IMR-90 (cell line): ENCODE measurements at regions not wholly inside any gene's neighbourhood (a gene's known extent, or its start where the extent isn't known, plus 50 kb on each side); places are given as distances from the start of the nearest gene placed in this dataset.

Experiments
- ATAC-seq: fragments of 200-7000 bp; cut with Tn5 transposase; 2 replicates; pipeline ENCODE4 v1.9.1; 2020; ENCODE audit warnings: low read depth, mild to moderate bottlenecking, moderate library complexity
- BruUV-seq: library from RNA; stranded (reverse); fragments of 400-500 nt; replicated peaks from 2 replicates; lab custom pipeline; 2021; lab: Mats Ljungman, UMichigan
- CTCF ChIA-PET: fragments of 300-600 bp; formaldehyde crosslinking; extraction: SDS; loops from one replicate; lab custom pipeline; 2021; ENCODE audit warnings: antibody characterized with exemption; lab: Yijun Ruan, JAX
- POLR2A ChIA-PET: fragments of 300-600 bp; sonication (Branson Sonifier 250); formaldehyde crosslinking; loops from one replicate; lab custom pipeline; 2022; ENCODE audit warnings: antibody characterized with exemption; ENCODE audit not compliant: unreplicated experiment; lab: Charles Lee
- DNase-seq: peaks from one replicate; pipeline ENCODE4 v3.0.0; 2013
- H2AFZ ChIP-seq: replicated peaks from 2 replicates; pipeline ENCODE3; 2013; ENCODE audit warnings: low read length, mild to moderate bottlenecking; ENCODE audit not compliant: poor library complexity
- H2AK5ac ChIP-seq: 2 replicates; pipeline ENCODE4 v1.6.1; 2013; ENCODE audit warnings: low read depth, low read length, inconsistent platforms
- H2AK9ac ChIP-seq: replicated peaks from 2 replicates; pipeline ENCODE3; 2013; ENCODE audit warnings: mild to moderate bottlenecking, low read depth, low read length, moderate library complexity; ENCODE audit not compliant: poor library complexity
- H2BK120ac ChIP-seq: 2 replicates; pipeline ENCODE4 v1.6.1; 2013; ENCODE audit warnings: low read depth, low read length, inconsistent platforms
- H2BK15ac ChIP-seq: 3 replicates; pipeline ENCODE4 v1.6.1; 2013; ENCODE audit warnings: low read depth, low read length, inconsistent platforms
- H2BK20ac ChIP-seq: 2 replicates; pipeline ENCODE4 v1.6.1; 2013; ENCODE audit warnings: low read depth, mild to moderate bottlenecking, inconsistent platforms, low read length, moderate library complexity
- H2BK5ac ChIP-seq: 2 replicates; pipeline ENCODE4 v1.6.1; 2013; ENCODE audit warnings: mild to moderate bottlenecking, low read depth, low read length, inconsistent platforms; ENCODE audit not compliant: poor library complexity, severe bottlenecking
- H3K14ac ChIP-seq: replicated peaks from 2 replicates; pipeline ENCODE4 v1.6.1; 2013; ENCODE audit warnings: low read depth, low read length, inconsistent platforms
- H3K18ac ChIP-seq: 2 replicates; pipeline ENCODE4 v1.6.1; 2013; ENCODE audit warnings: low read depth, low read length, control low read depth
- H3K23ac ChIP-seq: 2 replicates; pipeline ENCODE4 v1.6.1; 2013; ENCODE audit warnings: low read depth, low read length, inconsistent platforms
- H3K27ac ChIP-seq: 2 replicates; pipeline ENCODE4 v1.5.1; 2013; ENCODE audit warnings: mild to moderate bottlenecking, control low read depth, low read length; ENCODE audit not compliant: insufficient read depth
- H3K27me3 ChIP-seq: 2 replicates; pipeline ENCODE4 v1.6.1; 2013; ENCODE audit warnings: low read length; ENCODE audit not compliant: control insufficient read depth, insufficient read depth
- H3K36me3 ChIP-seq: 2 replicates; pipeline ENCODE4 v1.6.1; 2013; ENCODE audit warnings: low read length, mixed read lengths; ENCODE audit not compliant: control insufficient read depth, insufficient read depth
- H3K4ac ChIP-seq: 2 replicates; pipeline ENCODE4 v1.6.1; 2013; ENCODE audit warnings: low read depth, low read length, inconsistent platforms
- H3K4me1 ChIP-seq: 2 replicates; pipeline ENCODE4 v1.6.1; 2013; ENCODE audit warnings: low read length, mixed read lengths; ENCODE audit not compliant: control insufficient read depth, insufficient read depth
- H3K4me2 ChIP-seq: 2 replicates; pipeline ENCODE4 v1.6.1; 2013; ENCODE audit warnings: low read depth, mild to moderate bottlenecking, control low read depth, low read length, moderate library complexity
- H3K4me3 ChIP-seq: 2 replicates; pipeline ENCODE4 v1.5.1; 2013; ENCODE audit warnings: low read depth, mild to moderate bottlenecking, control low read depth, low read length, moderate library complexity; ENCODE audit not compliant: insufficient read depth
- H3K56ac ChIP-seq: 2 replicates; pipeline ENCODE4 v1.6.1; 2013; ENCODE audit warnings: low read length, inconsistent platforms; ENCODE audit not compliant: insufficient read depth; ENCODE audit errors: extremely low read depth
- H3K79me1 ChIP-seq, 2 experiments: 2 replicates each; pipeline ENCODE4 v1.6.1; 2013; ENCODE audit warnings: low read length in 2 of 2, inconsistent platforms in 1 of 2, low read depth in 1 of 2
- H3K9ac ChIP-seq: 2 replicates; pipeline ENCODE4 v1.6.1; 2013; ENCODE audit warnings: low read depth, low read length, control low read depth
- H3K9me1 ChIP-seq: 2 replicates; pipeline ENCODE4 v1.6.1; 2013; ENCODE audit warnings: low read length, inconsistent platforms; ENCODE audit not compliant: insufficient read depth
- H3K9me3 ChIP-seq: 2 replicates; pipeline ENCODE4 v1.6.1; 2013; ENCODE audit warnings: low read length; ENCODE audit not compliant: control insufficient read depth, insufficient read depth
- H4K20me1 ChIP-seq: 2 replicates; pipeline ENCODE4 v1.6.1; 2013; ENCODE audit warnings: low read length, inconsistent platforms; ENCODE audit not compliant: insufficient read depth
- H4K5ac ChIP-seq: 2 replicates; pipeline ENCODE4 v1.6.1; 2013; ENCODE audit warnings: mild to moderate bottlenecking, low read depth, low read length, control low read depth
- H4K8ac ChIP-seq, 2 experiments: 2 replicates each; pipeline ENCODE4 v1.6.1; 2013; ENCODE audit warnings: low read depth in 2 of 2, low read length in 2 of 2, control low read depth in 1 of 2, inconsistent platforms in 1 of 2
- H4K91ac ChIP-seq: 2 replicates; pipeline ENCODE4 v1.6.1; 2013; ENCODE audit warnings: low read depth, low read length, inconsistent platforms; ENCODE audit not compliant: insufficient read depth
- CHD1 ChIP-seq: IDR thresholded peaks from 2 replicates; pipeline ENCODE4 v1.6.1; 2012; ENCODE audit warnings: low read depth, low read length, improper control_type of control experiment
- POLR2A ChIP-seq: IDR thresholded peaks from 2 replicates; pipeline ENCODE4 v1.6.1; 2012; ENCODE audit warnings: mild to moderate bottlenecking, low read depth, low read length
- RAD21 ChIP-seq: IDR thresholded peaks from 2 replicates; pipeline ENCODE4 v1.6.1; 2012; ENCODE audit warnings: low read length, improper control_type of control experiment
- WGBS, 2 experiments: methylation state at CpG; one replicate each; pipeline versions ENCODE4 v1.1.5 to v1.1.7; 2013; ENCODE audit warnings: missing lambda C conversion rate in 2 of 2; ENCODE audit not compliant: insufficient read length in 1 of 2; ENCODE audit errors: extremely low coverage in 2 of 2; 5-methylcytosine and 5-hydroxymethylcytosine counted together
- dilution Hi-C: fragments of 300-500 bp; cut with HindIII; formaldehyde crosslinking; loops from one replicate; pipeline ENCODE4 v1.14.3; 2018; ENCODE audit warnings: low sequenced_read_pairs; ENCODE audit not compliant: unreplicated experiment
- in situ Hi-C: fragments of 300-500 bp; cut with MboI; formaldehyde crosslinking; loops from 3 replicates; pipeline ENCODE4 v1.14.3; 2019; ENCODE audit warnings: low sequenced_read_pairs, inconsistent platforms, mixed read lengths
- intact Hi-C: fragments of 100-400 bp; cut with micrococcal nuclease; formaldehyde crosslinking; loops from 2 replicates; pipeline ENCODE4 v1.10.0; 2022
- TF ChIP-seq, protein P1 (sequence below): conservative IDR thresholded peaks from 2 replicates; pipeline ENCODE4 v1.5.1; 2012; ENCODE audit warnings: mild to moderate bottlenecking, low read depth, low read length, improper control_type of control experiment

- no peaks in the 10 kb centered on the region for H3K79me1 ChIP-seq
- H3K4me2 ChIP-seq = no peak overlapping the region
- no peak overlapping the region for H3K4ac ChIP-seq
- no peak overlapping the region for H3K18ac ChIP-seq
- H3K27ac ChIP-seq = no peak overlapping the region
- H4K91ac ChIP-seq = no peak overlapping the region
- H3K23ac ChIP-seq = no peak overlapping the region
- no peak overlapping the region for H2AK9ac ChIP-seq
- no peak overlapping the region for H2BK15ac ChIP-seq
- CTCF ChIA-PET = no interaction called here
- H4K8ac ChIP-seq = no peak overlapping the region
- BruUV-seq = no TSS peak
- intact Hi-C loops (no loop called here), in situ Hi-C loops (no loop called here), dilution Hi-C loops (no loop called here)
- H3K9me1 ChIP-seq = no peaks in the 10 kb centered on the region
- H3K9me3 ChIP-seq = peaks cover 64% of the 10 kb centered on the region
- H3K4me3 ChIP-seq = no peak overlapping the region
- DNase-seq (no peak), ATAC-seq (no peak)
- H4K5ac ChIP-seq = no peak overlapping the region
- H2AFZ ChIP-seq = no peak overlapping the region
- H2AK5ac ChIP-seq = no peak overlapping the region
- H3K36me3 ChIP-seq = no peaks in the 10 kb centered on the region
- H2BK20ac ChIP-seq = no peak overlapping the region
- TF ChIP-seq, protein P1, sequence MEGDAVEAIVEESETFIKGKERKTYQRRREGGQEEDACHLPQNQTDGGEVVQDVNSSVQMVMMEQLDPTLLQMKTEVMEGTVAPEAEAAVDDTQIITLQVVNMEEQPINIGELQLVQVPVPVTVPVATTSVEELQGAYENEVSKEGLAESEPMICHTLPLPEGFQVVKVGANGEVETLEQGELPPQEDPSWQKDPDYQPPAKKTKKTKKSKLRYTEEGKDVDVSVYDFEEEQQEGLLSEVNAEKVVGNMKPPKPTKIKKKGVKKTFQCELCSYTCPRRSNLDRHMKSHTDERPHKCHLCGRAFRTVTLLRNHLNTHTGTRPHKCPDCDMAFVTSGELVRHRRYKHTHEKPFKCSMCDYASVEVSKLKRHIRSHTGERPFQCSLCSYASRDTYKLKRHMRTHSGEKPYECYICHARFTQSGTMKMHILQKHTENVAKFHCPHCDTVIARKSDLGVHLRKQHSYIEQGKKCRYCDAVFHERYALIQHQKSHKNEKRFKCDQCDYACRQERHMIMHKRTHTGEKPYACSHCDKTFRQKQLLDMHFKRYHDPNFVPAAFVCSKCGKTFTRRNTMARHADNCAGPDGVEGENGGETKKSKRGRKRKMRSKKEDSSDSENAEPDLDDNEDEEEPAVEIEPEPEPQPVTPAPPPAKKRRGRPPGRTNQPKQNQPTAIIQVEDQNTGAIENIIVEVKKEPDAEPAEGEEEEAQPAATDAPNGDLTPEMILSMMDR = no peak
- TF ChIP-seq RAD21 (no peak), POLR2A (no peak), CHD1 (no peak)
- H3K4me1 ChIP-seq = no peaks in the 10 kb centered on the region
- WGBS, 2 experiments = 41% methylated on average over 5 of the region's 12 CpGs; no CpG with 5 or more reads in 1 of the 2 experiments
- H3K27me3 ChIP-seq = no peaks in the 10 kb centered on the region
- POLR2A ChIA-PET = no interaction called here
- H2BK120ac ChIP-seq = no peak overlapping the region
- H3K56ac ChIP-seq = no peak overlapping the region
- H4K20me1 ChIP-seq = no peaks in the 10 kb centered on the region
- no peak overlapping the region for H3K14ac ChIP-seq
- no peak overlapping the region for H3K9ac ChIP-seq
- no peak overlapping the region for H2BK5ac ChIP-seq
Observed at GRCh38 chr10:131692176-131692575, 208.6 kb upstream of the PPP2R2D start.
